WTC11 (cell line): ENCODE measurements at regions not wholly inside any gene's neighbourhood (a gene's known extent, or its start where the extent isn't known, plus 50 kb on each side); places are given as distances from the start of the nearest gene placed in this dataset.

Source experiments
- ATAC-seq: fragments of 200-7000 bp; cut with Tn5 transposase; 2 replicates; pipeline ENCODE4 v1.10.0; 2021; ENCODE audit warnings: mild to moderate bottlenecking, moderate library complexity
- CTCF ChIA-PET: fragments of 300-600 bp; sonication (Branson Sonifier 250); formaldehyde crosslinking; loops from one replicate; lab custom pipeline; 2021; ENCODE audit warnings: antibody characterized with exemption; lab: Charles Lee
- POLR2A ChIA-PET: fragments of 350-600 bp; sonication (Branson Sonifier 250); formaldehyde crosslinking; loops from one replicate; lab custom pipeline; 2021; ENCODE audit warnings: antibody characterized with exemption; lab: Charles Lee
- DNase-seq: peaks from one replicate; pipeline ENCODE4 v3.0.0; 2021; ENCODE audit warnings: low spot score
- H3K27ac Mint-ChIP-seq: 2 replicates; pipeline ENCODE4 v1.8.0; 2021; ENCODE audit warnings: mixed read lengths
- H3K27me3 Mint-ChIP-seq: 2 replicates; pipeline ENCODE4 v1.8.0; 2021; ENCODE audit warnings: low read depth, mild to moderate bottlenecking, moderate library complexity, mixed read lengths
- H3K36me3 Mint-ChIP-seq: 2 replicates; pipeline ENCODE4 v1.8.0; 2021; ENCODE audit warnings: mixed read lengths
- H3K4me1 Mint-ChIP-seq: 2 replicates; pipeline ENCODE4 v1.8.0; 2022; ENCODE audit warnings: mixed read lengths
- H3K4me3 Mint-ChIP-seq: 2 replicates; pipeline ENCODE4 v1.8.0; 2021; ENCODE audit warnings: mild to moderate bottlenecking, moderate library complexity, mixed read lengths
- H3K9me3 Mint-ChIP-seq: 2 replicates; pipeline ENCODE4 v1.8.0; 2021; ENCODE audit warnings: mixed read lengths
- ATF1 ChIP-seq: sonication (generic); formaldehyde crosslinking; IDR thresholded peaks from 2 replicates; pipeline ENCODE4 v1.8.1; 2023; ENCODE audit warnings: mild to moderate bottlenecking, moderate library complexity, missing genetic modification reagents
- EMX1 ChIP-seq: fragments of 250-450 bp; sonication (Bioruptor Pico); IDR thresholded peaks from 2 replicates; pipeline ENCODE4 v1.8.0; 2021; ENCODE audit warnings: mild to moderate bottlenecking
- FOXK1 ChIP-seq: sonication (generic); formaldehyde crosslinking; IDR thresholded peaks from 2 replicates; pipeline ENCODE4 v1.8.0; 2022; ENCODE audit warnings: mild to moderate bottlenecking, moderate library complexity, missing genetic modification reagents
- GABPB1 ChIP-seq: sonication (generic); formaldehyde crosslinking; IDR thresholded peaks from 2 replicates; pipeline ENCODE4 v1.8.1; 2023; ENCODE audit warnings: mild to moderate bottlenecking, missing genetic modification reagents
- GRHL2 ChIP-seq: fragments of 250-450 bp; sonication (Bioruptor Pico); IDR thresholded peaks from 2 replicates; pipeline ENCODE4 v1.8.0; 2022; ENCODE audit warnings: mild to moderate bottlenecking, moderate library complexity; ENCODE audit not compliant: insufficient replicate concordance, severe bottlenecking
- MYBL2 ChIP-seq: sonication (generic); formaldehyde crosslinking; IDR thresholded peaks from 2 replicates; pipeline ENCODE4 v1.8.1; 2023; ENCODE audit warnings: mild to moderate bottlenecking, moderate library complexity, missing genetic modification reagents
- OVOL2 ChIP-seq: fragments of 250-450 bp; sonication (Bioruptor Pico); IDR thresholded peaks from 2 replicates; pipeline ENCODE4 v1.9.0; 2021; ENCODE audit warnings: mild to moderate bottlenecking, borderline replicate concordance
- PRRX2 ChIP-seq: fragments of 250-450 bp; sonication (Bioruptor Pico); IDR thresholded peaks from 2 replicates; pipeline ENCODE4 v1.8.0; 2021; ENCODE audit warnings: mild to moderate bottlenecking
- RELA ChIP-seq: sonication (generic); formaldehyde crosslinking; IDR thresholded peaks from 2 replicates; pipeline ENCODE4 v1.8.1; 2022; ENCODE audit warnings: missing genetic modification reagents, mild to moderate bottlenecking, borderline replicate concordance
- SP1 ChIP-seq: sonication (generic); formaldehyde crosslinking; conservative IDR thresholded peaks from 2 replicates; pipeline ENCODE4 v1.8.1; 2022; ENCODE audit warnings: missing genetic modification reagents
- ZNF121 ChIP-seq: sonication (generic); formaldehyde crosslinking; IDR thresholded peaks from 2 replicates; pipeline ENCODE4 v1.8.0; 2023; ENCODE audit warnings: missing genetic modification reagents
- ZNF396 ChIP-seq: fragments of 250-450 bp; sonication (Bioruptor Pico); IDR thresholded peaks from 2 replicates; pipeline ENCODE4 v1.8.0; 2021; ENCODE audit warnings: mild to moderate bottlenecking, moderate library complexity, borderline replicate concordance
- ZNF671 ChIP-seq: fragments of 250-450 bp; sonication (Bioruptor Pico); IDR thresholded peaks from 2 replicates; pipeline ENCODE4 v1.8.0; 2021; ENCODE audit warnings: mild to moderate bottlenecking
- TF ChIP-seq, protein P1 (sequence below): sonication (generic); formaldehyde crosslinking; IDR thresholded peaks from 2 replicates; pipeline ENCODE4 v1.8.1; 2022; ENCODE audit warnings: mild to moderate bottlenecking, missing genetic modification reagents, moderate library complexity, borderline replicate concordance
- TF ChIP-seq, protein P2 (sequence below): sonication (generic); formaldehyde crosslinking; IDR thresholded peaks from 2 replicates; pipeline ENCODE4 v1.8.1; 2022; ENCODE audit warnings: missing genetic modification reagents, borderline replicate concordance
- TF ChIP-seq, protein P3 (sequence below): fragments of 250-450 bp; sonication (Bioruptor Pico); IDR thresholded peaks from 2 replicates; pipeline ENCODE4 v1.8.0; 2021; ENCODE audit warnings: mild to moderate bottlenecking
- TF ChIP-seq, protein P4 (sequence below): sonication (generic); formaldehyde crosslinking; IDR thresholded peaks from 2 replicates; pipeline ENCODE4 v1.8.1; 2022; ENCODE audit warnings: low read depth, missing genetic modification reagents, borderline replicate concordance
- TF ChIP-seq, protein P5 (sequence below): sonication (generic); formaldehyde crosslinking; IDR thresholded peaks from 2 replicates; pipeline ENCODE4 v1.8.1; 2023; ENCODE audit warnings: mild to moderate bottlenecking, missing genetic modification reagents
- TF ChIP-seq, protein P6 (sequence below): sonication (generic); formaldehyde crosslinking; IDR thresholded peaks from 2 replicates; pipeline ENCODE4 v1.8.1; 2023; ENCODE audit warnings: mild to moderate bottlenecking, missing genetic modification reagents, moderate library complexity

DNA sequence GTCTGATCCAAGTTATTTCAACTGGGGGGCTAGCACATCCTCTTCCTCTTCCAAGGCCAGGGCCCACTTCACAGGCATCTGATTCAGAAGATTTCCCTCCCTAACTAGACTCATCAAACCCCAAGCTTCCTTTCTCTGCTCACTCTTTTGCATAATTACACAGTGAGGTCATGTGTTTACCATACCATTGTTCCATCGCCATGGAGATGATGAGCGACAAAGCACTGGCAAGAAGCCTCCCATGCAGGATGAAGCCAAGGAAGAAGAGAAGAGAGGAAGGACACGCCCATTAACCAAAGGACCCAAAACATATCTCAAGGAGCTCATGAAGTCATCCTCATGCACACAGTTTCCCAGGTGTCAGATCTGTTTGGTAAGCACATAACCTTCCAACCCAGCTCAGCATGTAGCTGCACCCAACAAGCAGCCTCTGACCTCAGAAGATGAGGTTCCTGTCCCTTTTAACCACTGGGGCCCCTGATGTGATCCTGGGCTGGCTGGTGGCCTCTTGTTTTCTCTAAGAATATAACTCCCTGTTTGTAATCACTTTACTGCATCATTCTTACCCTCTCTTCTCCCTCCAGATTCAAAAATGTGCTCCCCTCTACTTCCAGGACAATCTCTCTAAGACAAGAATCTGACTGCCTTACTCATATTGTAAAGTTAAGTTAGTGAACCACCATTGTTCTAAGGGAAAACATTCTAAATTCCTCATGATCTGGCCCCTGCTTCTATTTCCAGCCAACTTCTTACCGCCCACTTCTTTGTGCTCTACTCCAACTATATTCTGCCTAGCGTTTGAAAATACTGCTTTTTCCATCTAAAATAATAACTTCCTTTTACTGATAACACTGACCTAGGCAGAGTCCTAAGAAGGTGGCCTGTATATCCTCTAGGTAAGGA, 190.1 kb downstream of the TTC32 start:
- ATAC-seq, result peak; percentile 89
- no peak overlapping the region for H3K4me3 Mint-ChIP-seq
- TF ChIP-seq ZNF671 (no peak), MYBL2 (CRISPR knock-in tag) (no peak), OVOL2 (no peak)
- TF ChIP-seq, protein P1, sequence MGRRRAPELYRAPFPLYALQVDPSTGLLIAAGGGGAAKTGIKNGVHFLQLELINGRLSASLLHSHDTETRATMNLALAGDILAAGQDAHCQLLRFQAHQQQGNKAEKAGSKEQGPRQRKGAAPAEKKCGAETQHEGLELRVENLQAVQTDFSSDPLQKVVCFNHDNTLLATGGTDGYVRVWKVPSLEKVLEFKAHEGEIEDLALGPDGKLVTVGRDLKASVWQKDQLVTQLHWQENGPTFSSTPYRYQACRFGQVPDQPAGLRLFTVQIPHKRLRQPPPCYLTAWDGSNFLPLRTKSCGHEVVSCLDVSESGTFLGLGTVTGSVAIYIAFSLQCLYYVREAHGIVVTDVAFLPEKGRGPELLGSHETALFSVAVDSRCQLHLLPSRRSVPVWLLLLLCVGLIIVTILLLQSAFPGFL, result no peak
- TF ChIP-seq, protein P2, sequence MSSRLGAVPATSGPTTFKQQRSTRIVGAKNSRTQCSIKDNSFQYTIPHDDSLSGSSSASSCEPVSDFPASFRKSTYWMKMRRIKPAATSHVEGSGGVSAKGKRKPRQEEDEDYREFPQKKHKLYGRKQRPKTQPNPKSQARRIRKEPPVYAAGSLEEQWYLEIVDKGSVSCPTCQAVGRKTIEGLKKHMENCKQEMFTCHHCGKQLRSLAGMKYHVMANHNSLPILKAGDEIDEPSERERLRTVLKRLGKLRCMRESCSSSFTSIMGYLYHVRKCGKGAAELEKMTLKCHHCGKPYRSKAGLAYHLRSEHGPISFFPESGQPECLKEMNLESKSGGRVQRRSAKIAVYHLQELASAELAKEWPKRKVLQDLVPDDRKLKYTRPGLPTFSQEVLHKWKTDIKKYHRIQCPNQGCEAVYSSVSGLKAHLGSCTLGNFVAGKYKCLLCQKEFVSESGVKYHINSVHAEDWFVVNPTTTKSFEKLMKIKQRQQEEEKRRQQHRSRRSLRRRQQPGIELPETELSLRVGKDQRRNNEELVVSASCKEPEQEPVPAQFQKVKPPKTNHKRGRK, result no peak
- TF ChIP-seq, protein P3, sequence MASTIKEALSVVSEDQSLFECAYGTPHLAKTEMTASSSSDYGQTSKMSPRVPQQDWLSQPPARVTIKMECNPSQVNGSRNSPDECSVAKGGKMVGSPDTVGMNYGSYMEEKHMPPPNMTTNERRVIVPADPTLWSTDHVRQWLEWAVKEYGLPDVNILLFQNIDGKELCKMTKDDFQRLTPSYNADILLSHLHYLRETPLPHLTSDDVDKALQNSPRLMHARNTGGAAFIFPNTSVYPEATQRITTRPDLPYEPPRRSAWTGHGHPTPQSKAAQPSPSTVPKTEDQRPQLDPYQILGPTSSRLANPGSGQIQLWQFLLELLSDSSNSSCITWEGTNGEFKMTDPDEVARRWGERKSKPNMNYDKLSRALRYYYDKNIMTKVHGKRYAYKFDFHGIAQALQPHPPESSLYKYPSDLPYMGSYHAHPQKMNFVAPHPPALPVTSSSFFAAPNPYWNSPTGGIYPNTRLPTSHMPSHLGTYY (CRISPR knock-in tag), result no peak
- CTCF ChIA-PET, result interaction anchor here (0.6 to 1.9 kb wide), 2 partner anchors 35 to 166 kb away, joined by 6 to 9 read pairs; no protein-coding TSS in a partner anchor
- peaks cover 7% of the 10 kb centered on the region for H3K27me3 Mint-ChIP-seq
- peaks cover 18% of the 10 kb centered on the region for H3K9me3 Mint-ChIP-seq
- peaks cover 2% of the 10 kb centered on the region; the same call in 1 of the 2 replicates for H3K36me3 Mint-ChIP-seq
- POLR2A ChIA-PET, result no interaction called here
- DNase-seq, result peak; percentile 37
- no peak overlapping the region for H3K27ac Mint-ChIP-seq
- peaks cover 4% of the 10 kb centered on the region for H3K4me1 Mint-ChIP-seq

DNA sequence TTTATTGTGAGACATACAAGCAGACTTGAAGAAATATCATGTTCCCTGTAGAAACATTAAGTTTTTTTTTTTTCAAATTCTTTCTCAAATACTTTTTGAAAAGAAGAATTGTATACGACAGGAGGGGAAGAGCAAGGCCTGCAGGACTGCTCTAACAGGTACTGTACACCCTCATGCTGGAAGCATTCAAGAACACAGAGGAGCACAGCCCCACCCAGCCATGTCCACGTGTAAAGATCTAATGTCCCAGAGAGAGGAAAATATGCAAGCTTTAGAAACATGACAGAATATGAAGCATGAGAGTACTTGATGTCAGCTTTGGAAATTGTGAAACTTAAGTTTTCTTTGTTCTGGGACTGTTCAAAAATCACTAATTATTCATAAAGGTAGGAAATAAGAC, 191.6 kb downstream of the TTC32 start:
- CTCF ChIA-PET, result interaction anchor here (1.9 kb wide), 1 partner anchor 36 kb away, joined by 9 read pairs; no protein-coding TSS in a partner anchor
- DNase-seq, result no peak
- Mint-ChIP-seq H3K9me3 (peaks cover 18% of the 10 kb centered on the region), H3K27ac (no peak overlapping the region), H3K36me3 (peaks cover 2% of the 10 kb centered on the region; the same call in 1 of the 2 replicates), H3K4me1 (peaks cover 4% of the 10 kb centered on the region), H3K27me3 (peaks cover 7% of the 10 kb centered on the region), H3K4me3 (no peak overlapping the region)
- no peak for TF ChIP-seq ZNF396 (CRISPR knock-in tag)
- no peak for TF ChIP-seq GABPB1 (CRISPR knock-in tag)
- TF ChIP-seq, protein P4, sequence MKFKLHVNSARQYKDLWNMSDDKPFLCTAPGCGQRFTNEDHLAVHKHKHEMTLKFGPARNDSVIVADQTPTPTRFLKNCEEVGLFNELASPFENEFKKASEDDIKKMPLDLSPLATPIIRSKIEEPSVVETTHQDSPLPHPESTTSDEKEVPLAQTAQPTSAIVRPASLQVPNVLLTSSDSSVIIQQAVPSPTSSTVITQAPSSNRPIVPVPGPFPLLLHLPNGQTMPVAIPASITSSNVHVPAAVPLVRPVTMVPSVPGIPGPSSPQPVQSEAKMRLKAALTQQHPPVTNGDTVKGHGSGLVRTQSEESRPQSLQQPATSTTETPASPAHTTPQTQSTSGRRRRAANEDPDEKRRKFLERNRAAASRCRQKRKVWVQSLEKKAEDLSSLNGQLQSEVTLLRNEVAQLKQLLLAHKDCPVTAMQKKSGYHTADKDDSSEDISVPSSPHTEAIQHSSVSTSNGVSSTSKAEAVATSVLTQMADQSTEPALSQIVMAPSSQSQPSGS (CRISPR knock-in tag), result no peak
- no peak for TF ChIP-seq FOXK1 (CRISPR knock-in tag)
- TF ChIP-seq RELA (CRISPR knock-in tag), result no peak
- TF ChIP-seq GRHL2, result no peak
- TF ChIP-seq ATF1 (CRISPR knock-in tag), result no peak
- no peak for TF ChIP-seq ZNF121 (CRISPR knock-in tag)
- TF ChIP-seq SP1, result no peak
- no peak for TF ChIP-seq EMX1 (CRISPR knock-in tag)
- TF ChIP-seq PRRX2 (CRISPR knock-in tag), result no peak
- TF ChIP-seq, protein P5, sequence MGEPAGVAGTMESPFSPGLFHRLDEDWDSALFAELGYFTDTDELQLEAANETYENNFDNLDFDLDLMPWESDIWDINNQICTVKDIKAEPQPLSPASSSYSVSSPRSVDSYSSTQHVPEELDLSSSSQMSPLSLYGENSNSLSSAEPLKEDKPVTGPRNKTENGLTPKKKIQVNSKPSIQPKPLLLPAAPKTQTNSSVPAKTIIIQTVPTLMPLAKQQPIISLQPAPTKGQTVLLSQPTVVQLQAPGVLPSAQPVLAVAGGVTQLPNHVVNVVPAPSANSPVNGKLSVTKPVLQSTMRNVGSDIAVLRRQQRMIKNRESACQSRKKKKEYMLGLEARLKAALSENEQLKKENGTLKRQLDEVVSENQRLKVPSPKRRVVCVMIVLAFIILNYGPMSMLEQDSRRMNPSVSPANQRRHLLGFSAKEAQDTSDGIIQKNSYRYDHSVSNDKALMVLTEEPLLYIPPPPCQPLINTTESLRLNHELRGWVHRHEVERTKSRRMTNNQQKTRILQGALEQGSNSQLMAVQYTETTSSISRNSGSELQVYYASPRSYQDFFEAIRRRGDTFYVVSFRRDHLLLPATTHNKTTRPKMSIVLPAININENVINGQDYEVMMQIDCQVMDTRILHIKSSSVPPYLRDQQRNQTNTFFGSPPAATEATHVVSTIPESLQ, result no peak
- TF ChIP-seq, protein P6, sequence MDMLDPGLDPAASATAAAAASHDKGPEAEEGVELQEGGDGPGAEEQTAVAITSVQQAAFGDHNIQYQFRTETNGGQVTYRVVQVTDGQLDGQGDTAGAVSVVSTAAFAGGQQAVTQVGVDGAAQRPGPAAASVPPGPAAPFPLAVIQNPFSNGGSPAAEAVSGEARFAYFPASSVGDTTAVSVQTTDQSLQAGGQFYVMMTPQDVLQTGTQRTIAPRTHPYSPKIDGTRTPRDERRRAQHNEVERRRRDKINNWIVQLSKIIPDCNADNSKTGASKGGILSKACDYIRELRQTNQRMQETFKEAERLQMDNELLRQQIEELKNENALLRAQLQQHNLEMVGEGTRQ (CRISPR knock-in tag), result no peak
- ATAC-seq, result no peak
- POLR2A ChIA-PET, result no interaction called here
